ENCODE measurements at regions not wholly inside any gene's neighbourhood (a gene's known extent, or its start where the extent isn't known, plus 50 kb on each side); places are given as distances from the start of the nearest gene placed in this dataset.

DNA sequence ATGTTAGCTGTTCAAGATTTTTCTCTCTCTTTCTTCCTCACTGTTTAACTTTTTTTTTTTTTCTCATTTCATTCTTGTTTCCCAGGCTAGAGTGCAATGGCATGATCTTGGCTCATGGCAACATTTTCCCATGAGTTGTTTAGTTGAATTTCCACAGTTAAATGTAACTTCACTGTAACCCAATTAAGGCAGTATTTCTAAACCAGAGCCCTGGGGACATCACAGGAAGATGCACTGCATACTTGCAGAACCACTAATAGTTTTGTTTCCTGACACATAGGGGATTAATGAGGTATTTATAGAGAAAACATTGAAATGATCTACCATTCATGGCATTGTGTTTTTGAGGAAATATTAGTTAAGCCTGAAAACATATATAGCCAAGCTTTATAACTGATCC lies 795.6 kb upstream of the GHITM start:
- H3K9me3 ChIP-seq (replicated peaks; ENCODE audit: control insufficient read depth, insufficient read depth, low read length): no peaks in the 10 kb centered on the region
- ChIA-PET POLR2A (no interaction called here), CTCF (interaction anchor here (1.4 kb wide), 1 partner anchor 528 kb away, joined by 4 read pairs; no protein-coding TSS in a partner anchor)
- no peak overlapping the region for H3K9ac ChIP-seq (replicated peaks; ENCODE audit: extremely low read depth, insufficient read depth, low read length)
- no peak overlapping the region for H3K4me3 ChIP-seq (replicated peaks in 1 of 3; ENCODE audit: insufficient read depth in 1 of 3, low read depth in 1 of 3, low read length in 3 of 3)
- no TSS peak for BruUV-seq (replicated peaks)
- no peak for TF ChIP-seq EZH2 (IDR thresholded peaks at IDR 0.05; ENCODE audit: borderline replicate concordance, low read depth, low read length, severe bottlenecking)
- TF ChIP-seq POLR2A (IDR thresholded peaks at IDR 0.05; ENCODE audit: low read depth, low read length): no peak
- no peak for TF ChIP-seq FOS (IDR thresholded peaks at IDR 0.05; ENCODE audit: borderline replicate concordance, insufficient read depth, low read length)
- TF ChIP-seq MAX (IDR thresholded peaks at IDR 0.05; ENCODE audit: insufficient read depth, insufficient read length): no peak
- TF ChIP-seq, protein P1, sequence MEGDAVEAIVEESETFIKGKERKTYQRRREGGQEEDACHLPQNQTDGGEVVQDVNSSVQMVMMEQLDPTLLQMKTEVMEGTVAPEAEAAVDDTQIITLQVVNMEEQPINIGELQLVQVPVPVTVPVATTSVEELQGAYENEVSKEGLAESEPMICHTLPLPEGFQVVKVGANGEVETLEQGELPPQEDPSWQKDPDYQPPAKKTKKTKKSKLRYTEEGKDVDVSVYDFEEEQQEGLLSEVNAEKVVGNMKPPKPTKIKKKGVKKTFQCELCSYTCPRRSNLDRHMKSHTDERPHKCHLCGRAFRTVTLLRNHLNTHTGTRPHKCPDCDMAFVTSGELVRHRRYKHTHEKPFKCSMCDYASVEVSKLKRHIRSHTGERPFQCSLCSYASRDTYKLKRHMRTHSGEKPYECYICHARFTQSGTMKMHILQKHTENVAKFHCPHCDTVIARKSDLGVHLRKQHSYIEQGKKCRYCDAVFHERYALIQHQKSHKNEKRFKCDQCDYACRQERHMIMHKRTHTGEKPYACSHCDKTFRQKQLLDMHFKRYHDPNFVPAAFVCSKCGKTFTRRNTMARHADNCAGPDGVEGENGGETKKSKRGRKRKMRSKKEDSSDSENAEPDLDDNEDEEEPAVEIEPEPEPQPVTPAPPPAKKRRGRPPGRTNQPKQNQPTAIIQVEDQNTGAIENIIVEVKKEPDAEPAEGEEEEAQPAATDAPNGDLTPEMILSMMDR (IDR thresholded peaks at IDR 0.05; ENCODE audit: extremely low read depth in 1 of 2, insufficient read depth in 1 of 2, low read depth in 1 of 2, low read length in 2 of 2): no peak
- no peak for TF ChIP-seq MYC (IDR thresholded peaks at IDR 0.05; ENCODE audit: low read depth, low read length)
- no peak for TF ChIP-seq GATA2 (IDR thresholded peaks at IDR 0.05; ENCODE audit: insufficient read depth, insufficient read length, low read depth, low read length)
- no peak for TF ChIP-seq POLR2AphosphoS5 (IDR thresholded peaks at IDR 0.05; ENCODE audit: insufficient read depth, low read depth, low read length)
- TF ChIP-seq JUN (IDR thresholded peaks at IDR 0.05; ENCODE audit: borderline replicate concordance, insufficient read depth, insufficient read length, low read depth): no peak
- H3K27ac ChIP-seq (ENCODE audit: insufficient read depth, low read depth, low read length): no peak overlapping the region
- H3K79me2 ChIP-seq (ENCODE audit: control insufficient read depth, insufficient read depth, low read length): no peaks in the 10 kb centered on the region
- no peaks in the 10 kb centered on the region for H4K20me1 ChIP-seq (replicated peaks; ENCODE audit: control insufficient read depth, extremely low read depth, insufficient read depth, low read length)
- dilution Hi-C loops (cut with MboI; ENCODE audit: extremely low pct_ligation_motif_present, low sequenced_read_pairs): no loop called here
- H3K4me1 ChIP-seq (ENCODE audit: control insufficient read depth, extremely low read depth, insufficient read depth, low read length): peaks cover 5% of the 10 kb centered on the region
- no peak overlapping the region for H2AFZ ChIP-seq (ENCODE audit: low read depth, low read length)
- intact Hi-C loops (cut with micrococcal nuclease): no loop called here
- H3K36me3 ChIP-seq (ENCODE audit: control insufficient read depth in 2 of 2, extremely low read depth in 1 of 2, insufficient read depth in 2 of 2, low read length in 2 of 2): no peaks in the 10 kb centered on the region
- no peaks in the 10 kb centered on the region for H3K9me1 ChIP-seq (replicated peaks; ENCODE audit: control insufficient read depth, extremely low read depth, insufficient read depth, low read length)
- H3K4me2 ChIP-seq (ENCODE audit: insufficient read depth, low read length): no peak overlapping the region
- H3K27me3 ChIP-seq (ENCODE audit: control insufficient read depth in 2 of 2, insufficient read depth in 2 of 2, low read length in 2 of 2): no peaks in the 10 kb centered on the region
- DNase-seq (ENCODE audit: low read depth, low spot score) (no peak), FAIRE-seq (no peak)

All from endothelial cell of umbilical vein (primary cell).